ENCODE measurements at regions not wholly inside any gene's neighbourhood (a gene's known extent, or its start where the extent isn't known, plus 50 kb on each side); places are given as distances from the start of the nearest gene placed in this dataset.

GRCh38 chr3:177358091-177358976 lies 161.1 kb upstream of the TBL1XR1 start:
- intact Hi-C loops (cut with micrococcal nuclease) = loop anchor here (5.0 kb wide), 1 partner anchor 51 kb away; no protein-coding TSS in a partner anchor
- no peak for TF ChIP-seq CTCF (IDR thresholded peaks at IDR 0.05; ENCODE audit: unreplicated experiment)
- H3K9me3 Mint-ChIP-seq (ENCODE audit: unreplicated experiment) = no peaks in the 10 kb centered on the region

GRCh38 chr3:177358977-177359592 lies 161.8 kb upstream of the TBL1XR1 start:
- H3K9me3 Mint-ChIP-seq (ENCODE audit: unreplicated experiment) = no peaks in the 10 kb centered on the region
- no peak for TF ChIP-seq CTCF (IDR thresholded peaks at IDR 0.05; ENCODE audit: unreplicated experiment)
- intact Hi-C loops (cut with micrococcal nuclease) = loop anchor here (5.0 kb wide), 1 partner anchor 52 kb away; no protein-coding TSS in a partner anchor
- H3K4me3 Mint-ChIP-seq (ENCODE audit: unreplicated experiment) = peak overlapping the region; percentile 61
- POLR2A ChIA-PET = interaction anchor here (0.6 to 5.4 kb wide), 19 partner anchors 11 to 915 kb away, joined by 3 to 66 read pairs (median 4); partner anchors contain the start of gene TBL1XR1
- no TSS peak for BruUV-seq (replicated peaks)
- no peaks in the 10 kb centered on the region for H3K27me3 Mint-ChIP-seq (ENCODE audit: insufficient read depth, unreplicated experiment)
- H3K36me3 Mint-ChIP-seq (ENCODE audit: insufficient read depth, unreplicated experiment) = no peaks in the 10 kb centered on the region
- peak; percentile 73 for DNase-seq (ENCODE audit: unreplicated experiment)
- CTCF ChIA-PET = interaction anchor here (3.0 kb wide), 1 partner anchor 162 kb away, joined by 21 read pairs; the partner anchor contains the start of gene TBL1XR1
- peak overlapping the region; percentile 87 for H3K27ac Mint-ChIP-seq (ENCODE audit: low read depth, unreplicated experiment)
- peaks cover 47% of the 10 kb centered on the region for H3K4me1 Mint-ChIP-seq (ENCODE audit: insufficient read depth, unreplicated experiment)

More at GRCh38 chr3:177358091-177358976, 161.1 kb upstream of the TBL1XR1 start:
- Mint-ChIP-seq H3K4me3 (ENCODE audit: unreplicated experiment) (peak overlapping the region; percentile 45), H3K36me3 (ENCODE audit: insufficient read depth, unreplicated experiment) (no peaks in the 10 kb centered on the region), H3K4me1 (ENCODE audit: insufficient read depth, unreplicated experiment) (peaks cover 47% of the 10 kb centered on the region), H3K27me3 (ENCODE audit: insufficient read depth, unreplicated experiment) (no peaks in the 10 kb centered on the region), H3K27ac (ENCODE audit: low read depth, unreplicated experiment) (peak overlapping the region; percentile 87)
- ChIA-PET CTCF (interaction anchor here (0.7 to 1.4 kb wide), 3 partner anchors 159 to 312 kb away, joined by 3 read pairs; no protein-coding TSS in a partner anchor), POLR2A (interaction anchor here (0.6 to 5.4 kb wide), 14 partner anchors 8 to 1027 kb away, joined by 3 to 66 read pairs (median 4); partner anchors contain the start of gene TBL1XR1)
- peak; percentile 94 for DNase-seq (ENCODE audit: unreplicated experiment)
- TSS peak; percentile 71 for BruUV-seq (replicated peaks)

- CTCF ChIA-PET = interaction anchor here (0.6 to 3.0 kb wide), 3 partner anchors 162 to 475 kb away, joined by 3 to 21 read pairs (median 4); partner anchors contain the start of gene TBL1XR1
- intact Hi-C loops (cut with micrococcal nuclease) = loop anchor here (1.0 to 10.0 kb wide), 10 partner anchors 52 to 1026 kb away; partner anchors contain the start of gene TBL1XR1
Observed at GRCh38 chr3:177359593-177360357, 162.5 kb upstream of the TBL1XR1 start.

More at GRCh38 chr3:177359593-177360357, 162.5 kb upstream of the TBL1XR1 start:
- Mint-ChIP-seq H3K4me3 (ENCODE audit: unreplicated experiment) (peak overlapping the region; percentile 61), H3K4me1 (ENCODE audit: insufficient read depth, unreplicated experiment) (peaks cover 47% of the 10 kb centered on the region), H3K36me3 (ENCODE audit: insufficient read depth, unreplicated experiment) (no peaks in the 10 kb centered on the region), H3K27me3 (ENCODE audit: insufficient read depth, unreplicated experiment) (no peaks in the 10 kb centered on the region), H3K27ac (ENCODE audit: low read depth, unreplicated experiment) (peak overlapping the region; percentile 81), H3K9me3 (ENCODE audit: unreplicated experiment) (no peaks in the 10 kb centered on the region)
- DNase-seq (ENCODE audit: unreplicated experiment) = peak; percentile 98
- no TSS peak for BruUV-seq (replicated peaks)
- no peak for TF ChIP-seq CTCF (IDR thresholded peaks at IDR 0.05; ENCODE audit: unreplicated experiment)
- POLR2A ChIA-PET = interaction anchor here (0.8 to 5.4 kb wide), 29 partner anchors 10 to 961 kb away, joined by 3 to 66 read pairs (median 4); partner anchors contain the start of gene TBL1XR1
